Fibroblast of mammary gland (primary cell): ENCODE measurements at regions not wholly inside any gene's neighbourhood (a gene's known extent, or its start where the extent isn't known, plus 50 kb on each side); places are given as distances from the start of the nearest gene placed in this dataset.

Experiments
- DNase-seq: peaks from one replicate; pipeline ENCODE4 v3.0.0-alpha.2; 2010; ENCODE audit warnings: low read depth
- H3K4me3 ChIP-seq: 2 replicates; pipeline ENCODE4 v1.5.1; 2011; ENCODE audit warnings: low read depth, mild to moderate bottlenecking, low read length, moderate library complexity; ENCODE audit not compliant: control insufficient read depth
- TF ChIP-seq, protein P1 (sequence below): conservative IDR thresholded peaks from 2 replicates; pipeline ENCODE4 v1.5.1; 2011; ENCODE audit warnings: low read depth, low read length, inconsistent platforms; ENCODE audit not compliant: control insufficient read depth, insufficient read depth

GRCh38 chr13:39811696-39812095, 156.2 kb downstream of the COG6 start:
- H3K4me3 ChIP-seq: no peak overlapping the region
- no peak for DNase-seq
- TF ChIP-seq, protein P1, sequence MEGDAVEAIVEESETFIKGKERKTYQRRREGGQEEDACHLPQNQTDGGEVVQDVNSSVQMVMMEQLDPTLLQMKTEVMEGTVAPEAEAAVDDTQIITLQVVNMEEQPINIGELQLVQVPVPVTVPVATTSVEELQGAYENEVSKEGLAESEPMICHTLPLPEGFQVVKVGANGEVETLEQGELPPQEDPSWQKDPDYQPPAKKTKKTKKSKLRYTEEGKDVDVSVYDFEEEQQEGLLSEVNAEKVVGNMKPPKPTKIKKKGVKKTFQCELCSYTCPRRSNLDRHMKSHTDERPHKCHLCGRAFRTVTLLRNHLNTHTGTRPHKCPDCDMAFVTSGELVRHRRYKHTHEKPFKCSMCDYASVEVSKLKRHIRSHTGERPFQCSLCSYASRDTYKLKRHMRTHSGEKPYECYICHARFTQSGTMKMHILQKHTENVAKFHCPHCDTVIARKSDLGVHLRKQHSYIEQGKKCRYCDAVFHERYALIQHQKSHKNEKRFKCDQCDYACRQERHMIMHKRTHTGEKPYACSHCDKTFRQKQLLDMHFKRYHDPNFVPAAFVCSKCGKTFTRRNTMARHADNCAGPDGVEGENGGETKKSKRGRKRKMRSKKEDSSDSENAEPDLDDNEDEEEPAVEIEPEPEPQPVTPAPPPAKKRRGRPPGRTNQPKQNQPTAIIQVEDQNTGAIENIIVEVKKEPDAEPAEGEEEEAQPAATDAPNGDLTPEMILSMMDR: no peak

GRCh38 chr13:39815345-39816111, 160.1 kb downstream of the COG6 start:
- TF ChIP-seq, protein P1: peak; percentile 12
- no peak overlapping the region for H3K4me3 ChIP-seq
- DNase-seq: peak; percentile 27

GRCh38 chr13:39816936-39817335, 161.5 kb downstream of the COG6 start:
- peak; percentile 16 for DNase-seq
- no peak overlapping the region for H3K4me3 ChIP-seq
- TF ChIP-seq, protein P1: no peak

- peak; percentile 82 for DNase-seq
- H3K4me3 ChIP-seq: no peak overlapping the region
- TF ChIP-seq, protein P1: no peak
Measured at GRCh38 chr13:39818953-39819352, 163.5 kb downstream of the COG6 start.

GRCh38 chr13:39820606-39821005, 165.1 kb downstream of the COG6 start:
- no peak overlapping the region for H3K4me3 ChIP-seq
- TF ChIP-seq, protein P1: no peak
- DNase-seq: no peak

DNA sequence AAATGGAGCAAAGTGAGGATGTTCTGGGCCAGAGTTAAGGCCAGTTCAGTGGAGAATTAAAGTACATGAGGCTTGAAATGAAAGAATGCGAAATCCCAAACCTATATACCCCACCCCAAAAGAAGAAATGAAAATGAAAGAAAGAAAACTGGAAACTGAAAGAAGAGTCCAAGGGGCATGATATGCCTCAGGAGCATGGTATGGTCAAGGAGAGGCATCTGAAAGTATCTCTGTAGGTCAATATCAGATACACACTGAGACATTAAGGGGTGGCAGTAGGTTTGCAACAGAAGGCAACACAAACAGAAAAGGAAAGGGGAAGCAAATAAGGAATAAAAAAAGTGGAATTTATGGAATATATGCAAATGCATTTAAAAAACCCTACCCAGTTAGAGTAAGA, 166.5 kb downstream of the COG6 start:
- DNase-seq: no peak
- TF ChIP-seq, protein P1: no peak
- H3K4me3 ChIP-seq: no peak overlapping the region
